Activated naive CD4-positive, alpha-beta T cell treated with anti-CD3 and anti-CD28 coated beads for 36 hours (primary cell): ENCODE measurements at regions not wholly inside any gene's neighbourhood (a gene's known extent, or its start where the extent isn't known, plus 50 kb on each side); places are given as distances from the start of the nearest gene placed in this dataset.

Experiments used
- CTCF ChIA-PET: fragments of 350-600 bp; sonication (Branson Sonifier 250); formaldehyde crosslinking; loops from one replicate; lab custom pipeline; 2021; ENCODE audit warnings: antibody characterized with exemption; lab: Charles Lee
- DNase-seq: peaks from one replicate; pipeline ENCODE4 v3.0.0-alpha.2; 2020
- H3K27ac Mint-ChIP-seq: one replicate; pipeline ENCODE4 v1.8.0; 2021; ENCODE audit warnings: mild to moderate bottlenecking, mixed read lengths
- H3K27me3 Mint-ChIP-seq: one replicate; pipeline ENCODE4 v1.8.0; 2021; ENCODE audit warnings: low read depth, mixed read lengths
- H3K36me3 Mint-ChIP-seq: one replicate; pipeline ENCODE4 v1.8.0; 2021; ENCODE audit warnings: low read depth, mixed read lengths
- H3K4me1 Mint-ChIP-seq: one replicate; pipeline ENCODE4 v1.8.0; 2021; ENCODE audit warnings: low read depth, mixed read lengths
- H3K4me3 Mint-ChIP-seq: one replicate; pipeline ENCODE4 v1.8.0; 2021; ENCODE audit warnings: mild to moderate bottlenecking, moderate library complexity, mixed read lengths
- H3K9me3 Mint-ChIP-seq: one replicate; pipeline ENCODE4 v1.8.0; 2021; ENCODE audit warnings: mixed read lengths
- intact Hi-C: fragments of 100-400 bp; cut with micrococcal nuclease; formaldehyde crosslinking; loops from one replicate; pipeline ENCODE4 v1.15.1; 2023

DNA sequence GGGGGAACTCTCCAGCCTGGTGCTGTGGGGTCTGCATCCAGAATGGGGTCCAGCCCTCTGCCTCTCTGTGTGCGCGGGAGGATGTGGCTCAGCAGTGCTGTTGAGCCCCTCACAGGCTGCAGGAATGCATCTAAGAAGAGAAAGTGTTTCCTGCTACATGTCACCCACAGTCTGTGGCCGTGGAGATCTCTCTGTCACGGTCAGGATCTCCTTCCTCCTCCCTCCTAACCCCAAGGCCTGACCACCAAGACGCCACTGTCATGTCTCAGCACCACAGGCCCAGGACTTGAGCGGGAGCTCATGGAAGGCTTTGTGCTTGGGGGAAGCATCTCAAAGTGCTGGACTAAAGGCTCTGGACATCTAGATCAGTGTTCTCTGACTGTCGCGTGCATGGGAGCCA is 90.1 kb downstream of the SREK1 start:
- no peaks in the 10 kb centered on the region for H3K36me3 Mint-ChIP-seq
- H3K9me3 Mint-ChIP-seq = no peaks in the 10 kb centered on the region
- peaks cover 6% of the 10 kb centered on the region for H3K27me3 Mint-ChIP-seq
- no peak for DNase-seq
- no peaks in the 10 kb centered on the region for H3K4me1 Mint-ChIP-seq
- intact Hi-C loops = no loop called here
- H3K27ac Mint-ChIP-seq = no peak overlapping the region
- CTCF ChIA-PET = no interaction called here
- no peak overlapping the region for H3K4me3 Mint-ChIP-seq

- intact Hi-C loops = loop anchor here (2.0 to 5.0 kb wide), 2 partner anchors 68 to 519 kb away; no protein-coding TSS in a partner anchor
- Mint-ChIP-seq H3K27me3 (peaks cover 8% of the 10 kb centered on the region), H3K27ac (no peak overlapping the region), H3K36me3 (no peaks in the 10 kb centered on the region), H3K4me3 (no peak overlapping the region), H3K4me1 (no peaks in the 10 kb centered on the region), H3K9me3 (no peaks in the 10 kb centered on the region)
- DNase-seq = no peak
- CTCF ChIA-PET = interaction anchor here (2.2 kb wide), 1 partner anchor 68 kb away, joined by 8 read pairs; no protein-coding TSS in a partner anchor
These were observed 94.3 kb downstream of the SREK1 start for GRCh38 chr5:66238435-66238834.

- Mint-ChIP-seq H3K4me3 (no peak overlapping the region), H3K27me3 (peaks cover 8% of the 10 kb centered on the region), H3K9me3 (no peaks in the 10 kb centered on the region), H3K27ac (no peak overlapping the region), H3K36me3 (no peaks in the 10 kb centered on the region), H3K4me1 (no peaks in the 10 kb centered on the region)
- intact Hi-C loops = loop anchor here (2.0 to 5.0 kb wide), 2 partner anchors 68 to 518 kb away; no protein-coding TSS in a partner anchor
- CTCF ChIA-PET = interaction anchor here (2.2 kb wide), 1 partner anchor 67 kb away, joined by 8 read pairs; no protein-coding TSS in a partner anchor
- DNase-seq = peak; percentile 11
These were observed 94.9 kb downstream of the SREK1 start for GRCh38 chr5:66239034-66239433.

DNA sequence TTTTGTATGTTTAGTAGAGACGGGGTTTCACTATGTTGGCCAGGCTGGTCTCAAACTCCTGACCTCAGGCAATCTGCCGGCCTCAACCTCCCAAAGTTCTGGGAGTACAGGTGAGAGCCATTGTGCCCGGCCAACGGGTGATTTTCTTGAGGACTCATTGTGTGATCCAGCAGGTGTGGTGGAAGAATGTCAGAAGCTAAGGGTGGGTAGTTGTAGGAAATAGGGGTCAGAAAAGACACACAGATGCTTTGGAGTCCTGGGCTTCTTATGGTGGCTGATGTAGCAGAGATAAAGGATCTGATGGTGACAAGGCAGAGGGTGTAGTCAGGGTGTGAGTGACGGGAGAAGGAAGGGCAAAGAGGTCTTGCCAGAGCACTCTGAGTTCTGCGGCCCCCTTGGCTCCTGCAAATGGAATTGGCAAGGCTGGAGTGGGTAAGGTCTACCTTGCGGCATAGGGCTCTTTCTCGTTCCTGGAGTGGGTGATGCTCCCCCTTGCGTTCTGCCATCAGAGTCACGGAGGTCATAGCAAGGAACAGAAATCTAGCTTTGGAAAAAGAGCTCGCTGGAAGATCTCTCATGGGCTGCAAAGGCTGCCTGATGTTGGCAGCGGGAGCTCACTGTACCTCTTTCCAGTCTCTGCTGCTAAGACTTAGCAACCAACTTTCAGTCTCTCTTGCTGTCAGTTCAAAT is 97.2 kb downstream of the SREK1 start:
- Mint-ChIP-seq H3K4me1 (no peaks in the 10 kb centered on the region), H3K36me3 (no peaks in the 10 kb centered on the region), H3K27me3 (peaks cover 8% of the 10 kb centered on the region), H3K4me3 (no peak overlapping the region), H3K9me3 (no peaks in the 10 kb centered on the region), H3K27ac (no peak overlapping the region)
- CTCF ChIA-PET = interaction anchor here (1.1 kb wide), 1 partner anchor 65 kb away, joined by 4 read pairs; no protein-coding TSS in a partner anchor
- DNase-seq = no peak
- intact Hi-C loops = no loop called here

DNA sequence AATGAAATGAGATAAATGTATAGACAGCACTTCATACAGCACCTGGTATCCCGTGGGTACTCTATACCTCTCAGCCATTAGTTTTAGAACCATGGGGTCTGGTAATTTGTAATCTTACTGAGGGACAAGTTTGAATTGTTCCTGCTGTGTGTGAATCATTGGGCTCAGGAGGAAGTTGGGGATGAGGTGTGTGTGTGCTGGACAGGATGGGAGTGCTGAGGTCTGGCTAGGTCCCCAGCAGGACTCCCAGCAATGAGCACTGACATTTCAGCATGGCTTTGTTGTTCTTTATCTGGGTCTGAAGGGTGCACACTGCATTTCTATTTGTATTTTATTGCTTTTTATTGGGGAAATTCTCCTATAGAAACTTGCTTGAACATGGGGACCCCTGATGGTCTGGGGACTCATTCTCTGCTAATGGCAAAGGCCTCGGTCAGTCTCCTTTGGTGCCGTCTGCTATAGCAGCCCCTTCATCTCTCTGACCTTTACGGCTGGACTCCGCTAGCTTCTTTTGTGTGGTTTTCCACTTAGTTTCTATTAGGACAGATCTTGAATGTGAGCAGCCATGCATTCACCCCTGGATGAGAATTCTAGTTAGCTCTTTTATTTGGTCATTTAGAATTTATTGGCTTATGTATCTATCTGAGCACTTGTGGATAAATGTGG is 98.1 kb downstream of the SREK1 start:
- DNase-seq = no peak
- Mint-ChIP-seq H3K27me3 (peaks cover 4% of the 10 kb centered on the region), H3K27ac (no peak overlapping the region), H3K36me3 (no peaks in the 10 kb centered on the region), H3K4me3 (no peak overlapping the region), H3K9me3 (no peaks in the 10 kb centered on the region), H3K4me1 (no peaks in the 10 kb centered on the region)
- intact Hi-C loops = no loop called here
- CTCF ChIA-PET = interaction anchor here (1.1 kb wide), 1 partner anchor 64 kb away, joined by 4 read pairs; no protein-coding TSS in a partner anchor

GRCh38 chr5:66246608-66247007 is 102.5 kb downstream of the SREK1 start:
- H3K27ac Mint-ChIP-seq = no peak overlapping the region
- H3K27me3 Mint-ChIP-seq = peaks cover 1% of the 10 kb centered on the region
- H3K4me1 Mint-ChIP-seq = no peaks in the 10 kb centered on the region
- no peaks in the 10 kb centered on the region for H3K9me3 Mint-ChIP-seq
- H3K4me3 Mint-ChIP-seq = no peak overlapping the region
- intact Hi-C loops = no loop called here
- CTCF ChIA-PET = interaction anchor here (0.5 kb wide), 1 partner anchor 619 kb away, joined by 3 read pairs; no protein-coding TSS in a partner anchor
- H3K36me3 Mint-ChIP-seq = no peaks in the 10 kb centered on the region
- no peak for DNase-seq

- CTCF ChIA-PET = interaction anchor here (0.5 to 0.6 kb wide), 2 partner anchors 9 to 619 kb away, joined by 3 read pairs; no protein-coding TSS in a partner anchor
- intact Hi-C loops = no loop called here
- Mint-ChIP-seq H3K27ac (no peak overlapping the region), H3K36me3 (no peaks in the 10 kb centered on the region), H3K4me1 (no peaks in the 10 kb centered on the region), H3K9me3 (no peaks in the 10 kb centered on the region), H3K27me3 (no peaks in the 10 kb centered on the region), H3K4me3 (no peak overlapping the region)
- no peak for DNase-seq
These were observed 103.3 kb downstream of the SREK1 start for GRCh38 chr5:66247176-66247960.

GRCh38 chr5:66248874-66249273 is 104.8 kb downstream of the SREK1 start:
- Mint-ChIP-seq H3K27ac (no peak overlapping the region), H3K36me3 (no peaks in the 10 kb centered on the region), H3K27me3 (no peaks in the 10 kb centered on the region), H3K4me3 (no peak overlapping the region), H3K9me3 (no peaks in the 10 kb centered on the region), H3K4me1 (no peaks in the 10 kb centered on the region)
- intact Hi-C loops = no loop called here
- no peak for DNase-seq
- CTCF ChIA-PET = no interaction called here

DNA sequence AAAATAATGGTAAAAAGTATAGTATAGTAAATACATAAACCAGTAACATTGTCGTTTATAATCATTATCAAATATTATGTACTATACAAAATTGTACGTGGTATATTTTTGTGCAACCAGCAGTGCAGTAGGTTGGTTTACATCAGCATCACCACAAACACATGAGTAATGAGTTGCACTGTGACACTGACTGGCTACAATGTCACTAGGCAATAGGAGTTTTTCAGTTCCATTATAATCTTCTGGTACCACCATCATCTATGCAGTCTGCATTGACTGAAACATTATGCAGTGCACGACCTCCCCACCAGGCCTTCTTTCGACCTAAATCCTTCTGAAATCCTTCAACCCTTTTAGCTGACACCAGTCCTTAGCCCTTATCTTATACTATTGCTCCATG is 105.8 kb downstream of the SREK1 start:
- CTCF ChIA-PET = interaction anchor here (0.7 to 1.0 kb wide), 2 partner anchors 56 to 70 kb away, joined by 3 to 4 read pairs; no protein-coding TSS in a partner anchor
- no peaks in the 10 kb centered on the region for H3K9me3 Mint-ChIP-seq
- intact Hi-C loops = no loop called here

GRCh38 chr5:66252849-66253248 is 108.7 kb downstream of the SREK1 start:
- H3K27me3 Mint-ChIP-seq = no peaks in the 10 kb centered on the region
- intact Hi-C loops = no loop called here
- CTCF ChIA-PET = interaction anchor here (1.0 kb wide), 1 partner anchor 54 kb away, joined by 3 read pairs; no protein-coding TSS in a partner anchor

More for the DNA sequence above, 105.8 kb downstream of the SREK1 start:
- no peaks in the 10 kb centered on the region for H3K36me3 Mint-ChIP-seq
- H3K27ac Mint-ChIP-seq = no peak overlapping the region
- H3K27me3 Mint-ChIP-seq = no peaks in the 10 kb centered on the region
- no peaks in the 10 kb centered on the region for H3K4me1 Mint-ChIP-seq
- no peak for DNase-seq
- no peak overlapping the region for H3K4me3 Mint-ChIP-seq

GRCh38 chr5:66255714-66256113 is 111.6 kb downstream of the SREK1 start:
- Mint-ChIP-seq H3K27me3 (no peaks in the 10 kb centered on the region), H3K27ac (no peak overlapping the region), H3K9me3 (peaks cover 2% of the 10 kb centered on the region), H3K4me3 (no peak overlapping the region), H3K4me1 (no peaks in the 10 kb centered on the region), H3K36me3 (no peaks in the 10 kb centered on the region)
- CTCF ChIA-PET = interaction anchor here (0.6 kb wide), 1 partner anchor 8 kb away, joined by 3 read pairs; no protein-coding TSS in a partner anchor
- no peak for DNase-seq
- intact Hi-C loops = no loop called here

More at GRCh38 chr5:66252849-66253248, 108.7 kb downstream of the SREK1 start:
- no peaks in the 10 kb centered on the region for H3K36me3 Mint-ChIP-seq
- H3K4me3 Mint-ChIP-seq = no peak overlapping the region
- H3K4me1 Mint-ChIP-seq = no peaks in the 10 kb centered on the region
- DNase-seq = no peak
- no peak overlapping the region for H3K27ac Mint-ChIP-seq
- H3K9me3 Mint-ChIP-seq = no peaks in the 10 kb centered on the region

GRCh38 chr5:66273121-66273520 is 129.0 kb downstream of the SREK1 start:
- CTCF ChIA-PET = interaction anchor here (1.6 kb wide), 1 partner anchor 33 kb away, joined by 4 read pairs; no protein-coding TSS in a partner anchor
- Mint-ChIP-seq H3K4me1 (no peaks in the 10 kb centered on the region), H3K9me3 (no peaks in the 10 kb centered on the region), H3K36me3 (no peaks in the 10 kb centered on the region), H3K27ac (no peak overlapping the region), H3K27me3 (peaks cover 2% of the 10 kb centered on the region), H3K4me3 (no peak overlapping the region)
- intact Hi-C loops = no loop called here
- no peak for DNase-seq
